ENCODE measurements at regions not wholly inside any gene's neighbourhood (a gene's known extent, or its start where the extent isn't known, plus 50 kb on each side); places are given as distances from the start of the nearest gene placed in this dataset.
"Not testable (repeated sequence)": the region's sequence is repeated elsewhere in the genome, so short reads cannot be mapped to it uniquely, and the experiment has no call there.

- Histone ChIP-seq H3K27ac (ENCODE audit: low read depth, low read length) (no peak overlapping the region), H4K20me1 (ENCODE audit: insufficient read depth, low read length) (no peaks in the 10 kb centered on the region), H2AFZ (ENCODE audit: low read length) (no peak overlapping the region), H3K4me3 (ENCODE audit: insufficient read depth, low read length) (no peak overlapping the region), H3K79me2 (ENCODE audit: insufficient read depth, low read length) (no peaks in the 10 kb centered on the region), H3K4me2 (ENCODE audit: insufficient read depth, low read length) (no peak overlapping the region), H3K4me1 (ENCODE audit: insufficient read depth, low read length) (no peaks in the 10 kb centered on the region), H3K9me3 (ENCODE audit: low read depth, low read length) (peaks cover 7% of the 10 kb centered on the region), H3K27me3 (ENCODE audit: insufficient read depth, low read length) (no peaks in the 10 kb centered on the region), H3K36me3 (ENCODE audit: insufficient read depth, low read length) (no peaks in the 10 kb centered on the region)
- no peak for TF ChIP-seq CTCF (IDR thresholded peaks at IDR 0.05; ENCODE audit: extremely low read depth, low read depth, low read length)
- no peak for DNase-seq (ENCODE audit: insufficient read length, low spot score, missing footprints)
Observed at GRCh38 chr16:35797811-35798210, 2338.4 kb downstream of the TP53TG3F start.

- no peak overlapping the region for H3K27ac ChIP-seq (ENCODE audit: low read depth, low read length)
- H3K27me3 ChIP-seq (ENCODE audit: insufficient read depth, low read length) = no peaks in the 10 kb centered on the region
- H3K4me1 ChIP-seq (ENCODE audit: insufficient read depth, low read length) = no peaks in the 10 kb centered on the region
- H2AFZ ChIP-seq (ENCODE audit: low read length) = no peak overlapping the region
- no peaks in the 10 kb centered on the region for H4K20me1 ChIP-seq (ENCODE audit: insufficient read depth, low read length)
- no peak for DNase-seq (ENCODE audit: insufficient read length, low spot score, missing footprints)
- H3K4me3 ChIP-seq (ENCODE audit: insufficient read depth, low read length) = no peak overlapping the region
- H3K79me2 ChIP-seq (ENCODE audit: insufficient read depth, low read length) = no peaks in the 10 kb centered on the region
- H3K4me2 ChIP-seq (ENCODE audit: insufficient read depth, low read length) = no peak overlapping the region
- H3K9me3 ChIP-seq (ENCODE audit: low read depth, low read length) = peaks cover 7% of the 10 kb centered on the region
- no peak for TF ChIP-seq CTCF (IDR thresholded peaks at IDR 0.05; ENCODE audit: extremely low read depth, low read depth, low read length)
- H3K36me3 ChIP-seq (ENCODE audit: insufficient read depth, low read length) = no peaks in the 10 kb centered on the region
Observed at GRCh38 chr16:35798885-35799426, 2339.5 kb downstream of the TP53TG3F start.

- not testable (repeated sequence) for DNase-seq (ENCODE audit: insufficient read length, low spot score, missing footprints); H3K27me3 ChIP-seq (ENCODE audit: insufficient read depth, low read length); H4K20me1 ChIP-seq (ENCODE audit: insufficient read depth, low read length); H3K27ac ChIP-seq (ENCODE audit: low read depth, low read length); H2AFZ ChIP-seq (ENCODE audit: low read length); H3K4me1 ChIP-seq (ENCODE audit: insufficient read depth, low read length); H3K36me3 ChIP-seq (ENCODE audit: insufficient read depth, low read length); H3K4me3 ChIP-seq (ENCODE audit: insufficient read depth, low read length); H3K79me2 ChIP-seq (ENCODE audit: insufficient read depth, low read length); H3K4me2 ChIP-seq (ENCODE audit: insufficient read depth, low read length); H3K9me3 ChIP-seq (ENCODE audit: low read depth, low read length)
Observed at GRCh38 chr16:35804465-35804864, 2345.1 kb downstream of the TP53TG3F start.

GRCh38 chr16:35823342-35823741, 2363.9 kb downstream of the TP53TG3F start:
- Histone ChIP-seq H3K4me3 (ENCODE audit: insufficient read depth, low read length) (no peak overlapping the region), H3K9me3 (ENCODE audit: low read depth, low read length) (no peaks in the 10 kb centered on the region), H3K27ac (ENCODE audit: low read depth, low read length) (no peak overlapping the region), H3K36me3 (ENCODE audit: insufficient read depth, low read length) (no peaks in the 10 kb centered on the region), H3K4me2 (ENCODE audit: insufficient read depth, low read length) (no peak overlapping the region), H4K20me1 (ENCODE audit: insufficient read depth, low read length) (no peaks in the 10 kb centered on the region), H2AFZ (ENCODE audit: low read length) (no peak overlapping the region), H3K27me3 (ENCODE audit: insufficient read depth, low read length) (no peaks in the 10 kb centered on the region), H3K4me1 (ENCODE audit: insufficient read depth, low read length) (no peaks in the 10 kb centered on the region), H3K79me2 (ENCODE audit: insufficient read depth, low read length) (no peaks in the 10 kb centered on the region)
- DNase-seq (ENCODE audit: insufficient read length, low spot score, missing footprints) = no peak
- TF ChIP-seq CTCF (IDR thresholded peaks at IDR 0.05; ENCODE audit: extremely low read depth, low read depth, low read length) = no peak

All from osteoblast (primary cell).